ENCODE measurements at regions not wholly inside any gene's neighbourhood (a gene's known extent, or its start where the extent isn't known, plus 50 kb on each side); places are given as distances from the start of the nearest gene placed in this dataset.

GRCh38 chr2:22737144-22737543, 647.8 kb upstream of the KLHL29 start:
- no peak for DNase-seq (ENCODE audit: low read depth)

- no peak for DNase-seq (ENCODE audit: low read depth)
Measured at GRCh38 chr2:22741216-22741615, 643.8 kb upstream of the KLHL29 start.

- no peak for DNase-seq (ENCODE audit: low read depth)
Measured at GRCh38 chr2:22748909-22749308, 636.1 kb upstream of the KLHL29 start.

GRCh38 chr2:22753476-22753875, 631.5 kb upstream of the KLHL29 start:
- no peak for DNase-seq (ENCODE audit: low read depth)

GRCh38 chr2:22756276-22757043, 628.5 kb upstream of the KLHL29 start:
- DNase-seq (ENCODE audit: low read depth), result no peak

- no peak for DNase-seq (ENCODE audit: low read depth)
Measured at GRCh38 chr2:22769497-22769896, 615.5 kb upstream of the KLHL29 start.

- no peak for DNase-seq (ENCODE audit: low read depth)
Measured at GRCh38 chr2:22784566-22784965, 600.4 kb upstream of the KLHL29 start.

- no peak for DNase-seq (ENCODE audit: low read depth)
Measured at GRCh38 chr2:22786817-22787216, 598.2 kb upstream of the KLHL29 start.

- DNase-seq (ENCODE audit: low read depth), result no peak
Measured at GRCh38 chr2:22787745-22788144, 597.2 kb upstream of the KLHL29 start.

- no peak for DNase-seq (ENCODE audit: low read depth)
Measured at GRCh38 chr2:22788749-22789327, 596.1 kb upstream of the KLHL29 start.

- no peak for DNase-seq (ENCODE audit: low read depth)
Measured at GRCh38 chr2:22795287-22795866, 589.6 kb upstream of the KLHL29 start.

GRCh38 chr2:22798386-22798785, 586.6 kb upstream of the KLHL29 start:
- no peak for DNase-seq (ENCODE audit: low read depth)

- DNase-seq (ENCODE audit: low read depth), result no peak
Measured at GRCh38 chr2:22800412-22800811, 584.6 kb upstream of the KLHL29 start.

- no peak for DNase-seq (ENCODE audit: low read depth)
Measured at GRCh38 chr2:22801071-22801470, 583.9 kb upstream of the KLHL29 start.

- no peak for DNase-seq (ENCODE audit: low read depth)
Measured at GRCh38 chr2:22801970-22802369, 583.0 kb upstream of the KLHL29 start.

GRCh38 chr2:22807872-22808271, 577.1 kb upstream of the KLHL29 start:
- DNase-seq (ENCODE audit: low read depth), result no peak

GRCh38 chr2:22810602-22811001, 574.4 kb upstream of the KLHL29 start:
- DNase-seq (ENCODE audit: low read depth), result no peak

- DNase-seq (ENCODE audit: low read depth), result no peak
Measured at GRCh38 chr2:22812065-22812680, 572.8 kb upstream of the KLHL29 start.

GRCh38 chr2:22817197-22817596, 567.8 kb upstream of the KLHL29 start:
- no peak for DNase-seq (ENCODE audit: low read depth)

GRCh38 chr2:22821458-22821857, 563.5 kb upstream of the KLHL29 start:
- DNase-seq (ENCODE audit: low read depth), result no peak

GRCh38 chr2:22822835-22823234, 562.1 kb upstream of the KLHL29 start:
- no peak for DNase-seq (ENCODE audit: low read depth)

GRCh38 chr2:22824618-22825017, 560.4 kb upstream of the KLHL29 start:
- DNase-seq (ENCODE audit: low read depth), result no peak

- DNase-seq (ENCODE audit: low read depth), result no peak
Measured at GRCh38 chr2:22826703-22827102, 558.3 kb upstream of the KLHL29 start.

Data from stimulated activated CD8-positive, alpha-beta memory T cell treated with anti-CD3 and anti-CD28 coated beads, Interleukin-12 subunit alpha, Interleukin-12 subunit beta, amount 100 ng/mL, for 1 hour (primary cell).